ENCODE measurements at regions not wholly inside any gene's neighbourhood (a gene's known extent, or its start where the extent isn't known, plus 50 kb on each side); places are given as distances from the start of the nearest gene placed in this dataset.

DNA sequence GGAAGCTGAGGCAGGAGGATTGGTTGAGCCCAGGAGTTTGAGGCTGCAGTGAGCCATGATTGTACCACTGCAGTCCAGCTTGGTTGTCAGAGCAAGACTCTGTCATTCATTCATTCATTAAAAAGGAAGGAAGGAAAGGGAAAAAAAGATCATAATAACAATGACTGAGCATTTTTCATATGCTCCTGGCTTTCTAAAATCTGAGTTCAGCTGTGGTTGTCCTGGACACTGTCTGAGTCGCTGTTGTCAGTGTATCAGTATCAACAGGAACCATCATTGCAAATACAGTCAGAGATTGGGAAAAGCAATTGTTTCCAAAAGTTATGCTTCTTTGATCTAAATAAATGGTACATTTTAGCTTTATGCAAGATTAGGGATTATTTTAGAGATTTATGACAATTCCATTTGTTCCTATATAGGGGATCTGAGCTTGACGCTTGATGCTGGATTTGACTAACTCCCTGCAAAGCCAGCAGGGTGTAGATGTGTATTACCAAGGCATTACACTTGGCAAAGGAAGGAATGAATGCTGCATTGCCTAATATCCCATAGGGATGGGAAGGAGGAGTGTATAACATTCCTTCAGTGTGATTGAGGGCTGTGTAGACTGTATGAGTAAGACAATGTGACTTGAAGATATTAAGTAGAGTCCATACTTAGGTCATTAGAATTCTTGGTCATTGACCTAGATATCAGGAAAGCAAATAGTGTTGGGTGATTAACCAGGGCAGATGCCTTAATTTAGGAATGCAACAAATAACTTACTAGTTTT lies 100.2 kb downstream of the DISP1 start:
- no peak for DNase-seq

DNA sequence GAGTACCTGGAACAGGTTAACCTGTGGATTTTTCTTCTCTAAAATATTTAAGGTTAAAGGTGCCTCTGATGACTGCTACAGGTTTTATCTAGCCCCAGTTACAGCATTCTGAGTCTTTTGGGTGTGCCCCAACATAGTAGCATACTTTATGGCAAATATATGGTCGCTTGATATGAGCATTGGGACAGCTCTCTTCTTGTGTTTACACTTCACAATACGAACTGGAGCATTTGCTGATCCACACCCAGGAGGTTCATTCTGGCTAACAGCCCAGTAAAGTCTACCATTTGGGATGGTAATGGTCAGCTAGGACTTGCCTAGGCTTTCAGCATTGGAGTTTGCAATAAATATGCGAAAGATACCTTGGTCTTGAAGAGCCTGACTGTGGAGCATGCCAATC lies 101.3 kb downstream of the DISP1 start:
- no peak for DNase-seq

DNA sequence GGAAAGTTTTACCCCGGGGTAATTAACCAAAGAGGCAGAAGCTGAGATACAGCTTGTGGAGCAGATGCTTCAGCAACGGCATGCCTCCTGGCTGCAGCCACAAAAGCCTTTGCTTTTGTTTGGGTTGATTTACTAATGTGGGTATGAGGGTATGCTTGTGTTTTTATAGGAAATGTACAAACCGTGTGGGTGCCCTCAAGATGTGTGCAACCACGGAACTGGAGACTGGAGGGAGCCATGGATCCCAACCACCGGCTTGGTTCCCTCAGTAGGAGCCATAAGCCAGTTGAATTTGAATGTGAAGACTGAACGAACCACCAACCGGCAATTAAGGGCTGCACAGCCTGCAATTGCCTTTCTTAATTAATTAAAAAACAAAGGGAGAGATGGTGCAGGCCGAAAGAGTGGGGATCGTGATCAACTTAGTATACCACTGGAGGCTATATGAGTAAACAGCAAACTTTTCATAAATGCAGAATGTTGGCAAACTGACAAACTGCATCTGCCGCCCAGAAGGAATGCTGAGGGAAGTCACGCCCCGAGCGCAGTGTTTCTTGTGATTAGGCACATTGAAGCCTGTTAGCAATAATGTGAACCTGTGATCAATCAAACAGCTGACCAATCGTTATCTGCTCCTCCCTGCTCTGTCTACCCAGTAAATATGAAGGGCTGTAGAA lies 104.1 kb downstream of the DISP1 start:
- DNase-seq = no peak

DNA sequence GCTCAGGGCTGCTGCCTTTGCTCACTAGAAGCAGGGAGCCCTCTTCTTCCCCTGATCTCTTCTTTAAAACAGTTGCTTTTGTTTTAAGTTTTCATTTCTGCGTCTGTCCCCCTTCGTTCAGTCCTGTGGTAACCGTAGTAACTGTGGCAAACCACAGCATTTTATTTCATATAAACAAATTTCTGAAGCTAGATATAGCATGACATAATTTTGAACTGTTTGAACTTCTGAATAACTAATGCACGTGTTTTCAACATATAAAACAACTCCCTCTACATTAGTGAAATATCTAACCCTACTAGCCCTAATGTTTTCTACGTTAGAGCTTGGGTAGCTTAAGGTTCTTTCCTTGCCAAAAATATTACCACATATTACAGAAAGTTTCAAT lies 104.6 kb downstream of the DISP1 start:
- no peak for DNase-seq

DNA sequence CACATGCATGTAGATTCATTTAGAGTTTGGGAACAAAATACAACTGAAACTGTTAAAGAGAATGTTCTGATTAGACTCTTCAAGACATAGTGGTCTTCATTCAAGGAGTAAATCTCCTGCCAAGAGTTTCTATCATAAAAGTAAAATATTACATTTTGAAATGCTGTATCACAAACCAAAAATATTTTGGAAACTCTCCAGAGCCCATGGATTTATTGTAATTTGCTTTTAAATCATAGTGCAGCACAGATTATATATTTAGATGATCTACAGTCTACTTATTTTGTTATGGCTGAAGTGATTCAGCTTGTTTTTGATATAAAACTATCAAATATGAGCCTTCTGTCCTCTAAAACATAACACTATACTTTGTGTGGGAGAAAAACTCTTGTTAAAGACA lies 105.3 kb downstream of the DISP1 start:
- no peak for DNase-seq

DNA sequence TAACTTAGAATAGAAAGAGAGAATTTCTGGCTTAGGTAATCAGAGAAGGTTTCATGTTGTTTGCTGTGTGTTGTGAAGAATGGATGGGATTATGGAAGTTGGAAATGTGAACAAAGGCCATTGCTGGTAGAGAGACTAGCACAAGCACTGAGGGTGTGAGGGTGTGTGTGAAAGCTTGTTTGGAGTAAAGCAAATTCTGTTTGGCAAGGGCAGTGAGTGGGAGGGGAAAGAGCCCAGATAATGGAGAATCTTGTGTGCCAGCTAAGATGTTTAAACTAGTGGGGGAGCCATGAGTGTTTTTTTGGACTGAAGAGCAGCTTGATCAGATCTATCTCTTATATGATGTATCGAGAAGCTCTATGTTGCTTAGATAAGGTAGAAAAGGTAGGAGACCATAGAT lies 107.1 kb downstream of the DISP1 start:
- no peak for DNase-seq

DNA sequence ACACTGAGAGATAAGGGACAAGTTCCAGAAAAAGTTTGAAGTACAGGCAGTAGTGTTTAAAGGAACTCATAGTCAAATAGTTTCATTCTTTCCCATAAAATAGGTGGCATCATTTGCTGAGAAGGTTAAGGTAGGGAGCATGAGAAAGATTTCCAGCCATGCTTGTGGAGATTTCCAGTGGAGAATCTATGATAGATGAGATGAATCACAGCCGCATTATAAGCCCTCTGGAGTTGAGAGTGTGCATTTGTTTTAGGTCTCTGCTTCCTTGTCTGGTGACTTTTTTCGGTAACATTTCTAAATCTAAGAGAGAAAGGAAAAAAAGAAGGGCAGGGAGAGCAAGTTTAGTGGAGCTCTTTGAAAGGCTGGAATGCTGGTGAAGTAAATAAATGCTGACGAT lies 108.7 kb downstream of the DISP1 start:
- no peak for DNase-seq

DNA sequence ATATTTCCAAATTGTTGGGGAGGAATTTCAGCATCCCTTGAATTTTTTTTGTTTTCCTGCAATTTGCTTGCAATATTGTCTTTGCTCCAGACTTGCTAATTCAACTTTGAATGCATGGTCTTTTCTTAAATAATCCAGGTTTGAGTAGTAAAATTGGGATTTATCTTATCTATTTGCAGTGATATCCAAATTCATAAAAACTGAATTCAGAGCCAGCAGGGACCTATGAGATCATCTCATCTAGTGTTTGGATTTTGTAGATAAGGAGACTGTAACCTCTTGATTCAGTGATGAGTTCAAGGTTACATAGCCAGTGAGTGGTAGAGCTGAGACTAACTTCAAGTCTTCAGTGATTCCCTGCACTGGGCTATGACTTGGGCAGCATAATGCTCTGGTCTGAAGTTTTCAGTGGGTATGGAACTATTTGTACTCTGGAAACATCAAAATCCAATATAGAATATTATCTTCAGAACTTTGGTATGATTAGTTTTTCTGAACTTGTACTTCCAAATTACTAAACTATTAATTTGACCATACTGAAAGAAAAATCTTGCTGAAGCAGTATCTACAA lies 109.4 kb downstream of the DISP1 start:
- DNase-seq = no peak

DNA sequence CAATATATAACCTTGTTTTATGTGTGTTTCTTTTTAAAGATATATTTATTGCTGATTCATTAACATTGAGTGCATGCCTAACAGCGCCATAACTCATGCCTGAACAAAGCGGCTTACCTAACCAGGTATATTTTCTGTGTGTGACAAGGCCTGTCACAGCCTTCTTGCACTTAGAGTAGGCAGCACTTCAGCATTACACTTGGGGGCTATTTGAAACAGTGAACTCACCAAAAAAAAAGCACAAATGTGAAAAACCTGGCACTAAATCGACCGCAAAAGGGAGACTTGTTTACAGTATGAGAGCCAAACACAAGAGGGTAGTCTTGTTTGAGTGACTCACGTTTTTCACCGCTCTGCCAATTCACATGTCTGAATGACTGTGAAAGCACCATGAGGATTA lies 111.7 kb downstream of the DISP1 start:
- DNase-seq = no peak

DNA sequence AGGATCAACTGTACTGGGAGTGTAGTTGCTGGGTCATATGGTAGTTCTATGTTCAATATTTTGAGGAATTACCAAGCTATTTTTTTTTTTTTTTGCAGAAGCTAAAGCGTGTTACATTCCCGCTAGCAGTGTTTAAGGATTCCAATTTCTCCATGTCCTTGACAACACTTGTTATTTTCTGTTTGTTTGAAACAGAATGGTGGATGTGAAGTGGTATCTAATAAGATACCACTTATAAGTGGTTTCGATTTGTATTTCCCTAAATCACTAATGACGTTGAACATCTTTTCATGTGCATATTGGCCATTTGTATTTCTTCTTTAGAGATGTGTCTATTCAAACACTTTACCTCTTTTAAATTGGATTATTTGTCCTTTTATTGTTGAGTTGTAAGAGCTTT lies 112.2 kb downstream of the DISP1 start:
- DNase-seq = no peak

DNA sequence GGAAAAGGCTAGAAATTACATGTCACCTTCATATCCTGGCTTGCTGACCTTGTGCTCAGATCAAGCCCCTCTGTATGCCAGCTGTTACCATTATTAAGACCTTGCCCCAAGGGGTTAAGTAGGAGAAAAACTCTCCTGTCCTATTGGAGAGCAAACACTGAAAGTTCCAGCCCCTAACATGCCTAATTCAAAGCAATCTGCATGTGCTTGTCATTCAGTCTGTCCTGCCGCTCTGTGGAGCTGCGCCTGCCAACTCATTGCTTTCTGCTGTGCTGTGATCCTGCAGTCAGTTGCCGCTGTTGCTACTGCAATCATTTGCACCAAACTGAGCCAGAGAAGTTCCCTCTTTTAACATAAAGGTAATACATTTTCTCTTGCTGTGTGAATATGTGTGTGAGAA lies 113.4 kb downstream of the DISP1 start:
- DNase-seq = no peak

DNA sequence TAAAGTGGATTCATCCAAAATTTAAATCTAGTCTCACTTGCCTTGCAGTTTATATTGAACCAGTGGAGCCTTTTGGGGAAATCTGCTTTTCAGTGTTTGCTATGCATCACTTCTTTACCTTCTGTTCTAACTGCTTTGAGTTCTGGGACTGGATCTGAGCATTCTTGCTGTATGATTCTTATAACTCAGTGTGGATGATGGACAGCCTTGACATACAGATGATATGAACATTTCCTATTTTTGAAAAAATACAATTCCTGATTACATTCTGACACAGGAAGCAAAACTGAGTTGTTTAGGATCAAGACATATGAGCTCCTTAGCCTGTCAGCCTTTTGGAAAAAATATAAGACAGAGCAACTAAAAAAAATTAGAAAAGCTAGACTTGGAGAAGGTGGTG lies 115.2 kb downstream of the DISP1 start:
- DNase-seq = no peak

DNA sequence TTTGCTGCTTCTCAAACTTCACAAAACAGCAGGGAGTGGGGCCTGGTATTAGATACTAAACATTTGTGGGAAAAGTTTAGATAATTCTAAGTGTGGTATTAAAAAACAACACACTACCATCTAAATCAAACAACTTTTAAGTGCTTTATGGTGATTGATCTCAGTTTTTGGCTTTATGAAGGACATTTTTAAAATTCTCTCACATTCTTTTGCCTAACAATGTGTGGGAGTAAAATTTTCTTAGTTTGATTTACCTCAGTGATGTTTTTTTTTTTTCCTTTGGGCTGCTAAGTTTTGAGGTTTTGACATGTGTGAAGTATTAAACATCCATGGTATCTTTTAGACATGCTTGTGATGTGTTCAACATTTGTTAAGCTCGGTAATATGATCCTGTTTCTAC lies 116.2 kb downstream of the DISP1 start:
- no peak for DNase-seq

DNA sequence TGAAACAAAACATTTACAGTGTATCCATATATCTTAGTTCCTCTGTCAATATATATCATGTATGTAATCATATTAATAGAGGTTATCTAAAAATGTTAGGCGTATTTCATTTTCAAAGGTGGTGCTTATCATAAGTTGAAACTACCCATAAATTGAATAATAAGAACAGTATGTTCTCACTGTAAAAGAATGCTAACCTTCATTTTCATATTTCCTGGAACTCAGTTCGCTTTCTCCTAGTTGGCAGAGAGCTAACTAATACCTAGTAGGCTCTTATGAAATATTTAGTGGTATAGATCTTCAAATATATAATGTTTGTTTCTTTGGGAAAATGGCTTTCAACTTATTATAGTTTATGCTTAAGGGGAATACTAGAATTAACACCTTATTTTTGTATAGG lies 118.4 kb downstream of the DISP1 start:
- DNase-seq = no peak

DNA sequence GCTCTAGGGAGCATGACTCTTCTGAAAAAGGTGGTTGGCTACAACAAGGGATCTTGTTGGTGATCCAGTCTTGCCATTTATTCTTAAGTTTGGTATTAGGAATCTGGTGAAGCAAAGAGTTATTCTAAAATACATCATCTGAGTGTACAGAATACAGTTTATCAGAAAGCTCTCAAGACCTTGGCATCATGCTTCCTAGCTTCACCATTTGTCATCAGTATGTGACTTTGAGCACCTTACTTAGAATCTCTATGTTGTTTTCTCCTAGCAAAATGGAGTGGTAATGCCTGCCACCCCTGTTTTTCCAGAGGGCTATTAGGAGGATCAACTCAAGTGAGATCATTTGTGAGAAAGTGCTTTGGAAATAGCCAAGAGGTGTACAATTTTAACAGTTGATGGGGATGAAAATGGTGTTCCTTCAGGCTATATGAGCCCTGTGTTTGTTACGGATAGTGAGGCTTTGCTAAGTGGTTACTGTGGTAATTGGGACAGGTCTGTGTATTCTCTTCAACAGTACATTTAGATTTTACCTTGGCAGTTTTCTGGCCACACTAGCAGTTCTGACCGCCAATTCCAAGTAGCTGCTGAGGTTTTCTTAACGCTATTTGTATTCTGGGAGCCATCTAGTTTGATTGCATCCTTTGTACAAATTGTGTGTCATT lies 120.5 kb downstream of the DISP1 start:
- no peak for DNase-seq

DNA sequence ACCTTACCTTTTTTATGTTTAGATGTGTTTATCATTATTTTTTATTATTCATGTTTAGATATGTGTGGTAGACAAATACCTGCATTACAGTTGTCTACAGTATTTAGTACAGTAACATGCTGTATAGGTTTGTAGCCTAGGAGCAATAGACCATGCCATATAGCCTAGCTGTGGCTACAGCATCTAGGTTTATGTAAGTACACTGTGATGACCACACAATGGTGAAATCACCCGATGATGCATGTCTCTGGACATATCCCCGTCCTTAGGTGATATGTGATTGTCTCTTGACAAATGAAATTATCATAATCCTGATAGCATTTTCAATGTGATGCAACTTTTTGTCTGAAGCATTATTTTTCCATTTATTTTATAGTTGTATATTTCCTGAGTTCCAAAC lies 121.2 kb downstream of the DISP1 start:
- DNase-seq = no peak

DNA sequence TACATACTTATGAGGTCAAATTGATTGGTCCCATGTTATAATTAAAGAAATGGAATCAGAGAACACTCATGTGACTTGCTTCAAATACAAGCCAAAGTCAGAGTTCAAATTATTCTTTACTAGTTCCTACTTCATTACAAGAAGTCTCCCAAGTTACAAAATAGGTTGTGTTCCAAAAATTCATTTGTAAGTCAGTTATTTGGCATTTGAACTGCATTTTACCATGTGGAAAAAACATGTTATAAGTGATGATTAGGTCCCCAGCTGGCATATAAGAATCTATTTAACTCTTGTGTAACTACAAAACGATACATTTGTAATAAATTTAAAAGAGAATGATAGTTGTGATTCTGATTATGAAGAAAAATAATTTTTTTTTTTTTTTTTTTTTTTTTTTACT lies 124.1 kb downstream of the DISP1 start:
- DNase-seq = no peak

DNA sequence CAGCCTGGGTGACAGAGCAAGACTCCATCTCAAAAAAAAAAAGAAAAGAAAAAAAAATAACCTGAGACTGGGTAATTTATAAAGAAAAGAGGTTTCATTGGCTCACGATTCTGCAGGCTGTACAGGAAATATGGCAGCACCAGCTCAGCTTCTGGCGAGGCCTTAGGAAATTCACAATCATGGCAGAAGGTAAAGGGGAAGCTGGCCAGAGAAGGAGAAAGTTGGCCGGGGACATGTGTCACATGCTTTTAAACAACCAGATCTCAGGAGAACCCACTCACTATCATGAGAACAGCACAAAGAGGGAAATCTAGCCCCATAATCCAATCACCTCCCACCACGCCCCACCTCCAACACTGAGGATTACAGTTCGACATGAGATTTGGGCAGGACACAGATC lies 125.3 kb downstream of the DISP1 start:
- no peak for DNase-seq

DNA sequence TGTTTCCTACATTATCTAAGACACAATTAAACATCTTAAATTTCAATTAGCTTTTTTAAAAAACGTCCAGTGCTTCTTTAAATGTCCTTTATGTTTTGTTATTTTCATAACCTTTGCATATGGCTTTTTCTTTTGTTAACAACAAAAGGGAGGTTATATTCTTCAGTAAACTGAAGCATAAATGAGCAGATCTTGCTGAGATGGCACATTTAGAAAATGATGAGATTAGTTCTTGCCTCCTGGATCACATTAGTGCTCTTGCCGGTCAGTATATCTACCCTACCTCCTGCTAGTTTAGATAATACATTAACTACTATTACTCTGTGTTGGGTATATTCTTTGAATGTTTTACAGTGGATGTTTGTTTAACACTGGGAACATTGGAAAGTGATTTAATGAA lies 126.1 kb downstream of the DISP1 start:
- DNase-seq = no peak

DNA sequence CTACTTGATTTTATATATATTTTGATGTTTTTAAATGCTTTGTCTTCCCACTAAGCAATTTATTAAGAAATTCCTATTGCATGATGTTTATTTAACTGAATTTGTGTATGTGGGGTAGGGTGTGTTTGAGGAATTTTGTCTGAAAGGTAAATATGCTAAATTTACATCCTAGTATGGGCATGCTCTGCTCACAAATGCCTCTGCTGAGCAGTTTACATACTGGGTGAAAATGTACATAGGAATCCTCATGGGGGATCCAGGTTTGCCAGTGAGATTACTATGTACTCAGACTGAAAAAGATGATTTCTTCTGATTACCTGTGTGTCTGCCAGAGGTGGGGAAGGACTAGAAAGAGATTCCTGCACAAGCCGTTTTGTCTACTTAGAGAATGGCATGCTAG lies 126.6 kb downstream of the DISP1 start:
- no peak for DNase-seq

DNA sequence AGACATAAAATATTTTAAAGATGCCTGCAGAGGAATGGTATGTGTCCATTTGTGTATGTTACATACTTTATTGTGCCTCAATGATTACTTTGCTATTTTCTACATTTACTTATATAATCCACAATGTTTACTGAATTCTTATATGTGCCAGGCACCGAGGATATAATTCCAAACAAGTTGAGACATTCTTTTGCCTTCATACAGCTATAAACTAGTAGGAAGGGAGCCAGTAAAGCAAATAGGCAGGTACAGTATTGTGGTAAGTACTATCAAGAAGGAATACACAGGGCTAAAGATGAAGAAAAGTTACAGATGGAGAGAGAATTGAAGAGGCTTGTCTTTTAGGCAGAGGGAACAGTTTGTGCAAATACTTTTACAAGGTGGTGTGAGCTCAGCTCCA lies 131.6 kb downstream of the DISP1 start:
- DNase-seq = no peak

DNA sequence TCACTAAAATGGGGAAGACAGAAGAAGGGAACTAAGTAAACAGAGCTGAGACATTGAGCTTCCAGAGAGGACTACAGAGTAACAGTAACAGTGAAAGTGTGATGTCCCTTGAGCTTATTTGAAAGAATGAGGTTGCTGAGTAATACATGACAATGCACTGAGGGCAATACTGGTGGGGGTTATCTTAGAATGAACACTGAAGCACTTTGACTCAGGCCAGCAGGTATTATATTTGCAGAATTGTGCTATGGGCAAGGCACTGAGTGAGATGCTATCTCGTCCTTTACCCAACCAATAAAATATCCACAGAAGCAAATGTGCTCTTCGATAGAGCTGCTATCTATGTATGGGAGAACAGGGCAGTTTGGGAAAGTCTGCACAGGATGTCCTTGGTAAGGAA lies 133.2 kb downstream of the DISP1 start:
- DNase-seq = no peak

DNA sequence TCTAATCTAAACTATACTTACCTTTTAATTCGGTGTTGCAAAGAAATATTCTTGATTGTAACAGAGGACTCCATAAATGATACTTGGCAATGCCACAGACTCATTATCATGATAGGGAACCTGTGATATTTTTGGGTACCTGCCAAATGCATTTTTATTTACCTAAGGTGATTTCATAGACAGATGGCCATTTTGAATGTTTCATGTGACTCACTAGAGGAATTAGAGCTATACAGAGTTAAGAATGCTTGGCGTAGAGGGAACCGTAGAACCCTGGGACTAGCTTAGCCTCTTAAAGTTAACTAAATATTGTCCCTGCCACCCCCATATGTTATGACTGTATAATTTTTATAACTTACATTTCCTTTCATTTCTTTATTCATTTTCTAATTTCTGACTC lies 136.1 kb downstream of the DISP1 start:
- DNase-seq = no peak

DNA sequence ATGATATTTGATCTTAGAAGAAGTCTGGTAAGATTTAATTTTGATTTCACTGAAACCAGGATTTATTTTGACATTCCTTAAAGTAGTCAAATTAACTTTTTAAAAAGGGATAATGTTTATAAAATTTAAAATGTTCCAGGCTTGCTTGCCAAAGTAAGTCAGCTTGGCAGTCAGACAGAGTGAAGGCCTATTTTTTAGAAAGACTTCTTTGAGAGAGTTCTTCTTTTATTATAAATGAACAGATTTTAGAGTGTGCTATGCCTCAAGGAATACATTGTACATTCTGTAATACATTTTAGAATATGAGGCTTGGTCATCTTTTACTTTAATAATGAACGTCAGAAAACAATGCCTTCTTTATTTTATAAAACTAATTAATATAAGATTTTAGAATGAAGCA lies 138.7 kb downstream of the DISP1 start:
- DNase-seq = no peak

Measured in stimulated activated CD4-positive, alpha-beta T cell treated with anti-CD3 and anti-CD28 coated beads, Interleukin-12 subunit alpha, Interleukin-12 subunit beta, amount 100 ng/mL, for 4 hours (primary cell).